ENCODE measurements at regions not wholly inside any gene's neighbourhood (a gene's known extent, or its start where the extent isn't known, plus 50 kb on each side); places are given as distances from the start of the nearest gene placed in this dataset.
"Not testable (repeated sequence)": the region's sequence is repeated elsewhere in the genome, so short reads cannot be mapped to it uniquely, and the experiment has no call there.

DNA sequence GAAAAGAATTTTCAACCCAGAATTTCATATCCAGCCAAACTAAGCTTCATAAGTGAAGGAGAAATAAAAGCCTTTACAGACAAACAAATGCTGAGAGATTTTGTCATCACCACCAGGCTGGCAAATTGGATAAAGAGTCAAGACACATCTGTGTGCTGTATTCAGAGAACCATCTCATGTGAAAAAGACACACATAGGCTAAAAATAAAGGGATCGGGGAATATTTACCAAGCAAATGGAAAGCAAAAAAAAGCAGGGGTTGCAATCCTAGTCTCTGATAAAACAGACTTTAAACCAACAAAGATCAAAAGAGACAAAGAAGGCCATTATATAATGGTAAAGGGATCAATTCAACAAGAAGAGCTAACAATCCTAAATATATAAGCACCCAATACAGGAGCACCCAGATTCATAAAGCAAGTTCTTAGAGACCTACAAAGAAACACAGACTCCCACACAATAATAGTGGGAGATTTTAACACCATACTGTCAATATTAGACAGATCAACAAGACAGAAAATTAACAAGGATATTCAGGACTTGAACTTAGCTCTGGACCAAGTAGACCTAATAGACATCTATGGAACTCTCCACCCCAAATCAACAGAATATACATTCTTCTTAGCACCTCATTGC is 55.9 kb upstream of the ACSM6 start:
- not testable (repeated sequence) for FAIRE-seq; DNase-seq (ENCODE audit: insufficient read length, low spot score)

DNA sequence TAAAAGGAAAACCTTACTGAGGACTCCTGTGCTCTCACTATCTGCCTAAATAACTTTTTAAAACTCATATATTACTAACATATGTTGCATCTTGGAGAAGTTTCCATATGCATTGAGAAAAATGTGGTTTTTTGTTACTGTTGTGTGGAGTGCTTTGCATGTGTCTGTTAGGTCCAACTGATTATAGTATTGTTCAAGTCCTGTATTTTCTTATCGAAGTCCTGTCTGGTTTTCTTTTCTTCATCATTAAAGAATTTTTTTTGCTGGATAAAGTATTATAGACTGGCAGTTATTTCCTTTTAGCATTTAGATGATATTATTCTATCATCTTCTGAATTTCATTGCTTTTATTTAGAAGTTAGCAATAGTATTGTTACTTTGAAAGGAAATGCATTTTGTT is 59.5 kb upstream of the ACSM6 start:
- TF ChIP-seq TAF1 (IDR thresholded peaks at IDR 0.05; ENCODE audit: low read depth, low read length) (no peak), POLR2A (IDR thresholded peaks at IDR 0.05; ENCODE audit: low read depth, low read length) (no peak), POLR2AphosphoS5 (IDR thresholded peaks at IDR 0.05; ENCODE audit: low read depth, low read length) (no peak), POU2F2 (IDR thresholded peaks at IDR 0.05; ENCODE audit: low read depth, low read length) (no peak), SPI1 (IDR thresholded peaks at IDR 0.05; ENCODE audit: low read depth, low read length) (no peak), PAX5 (IDR thresholded peaks at IDR 0.05; ENCODE audit: insufficient read depth, low read length, severe bottlenecking) (no peak)

DNA sequence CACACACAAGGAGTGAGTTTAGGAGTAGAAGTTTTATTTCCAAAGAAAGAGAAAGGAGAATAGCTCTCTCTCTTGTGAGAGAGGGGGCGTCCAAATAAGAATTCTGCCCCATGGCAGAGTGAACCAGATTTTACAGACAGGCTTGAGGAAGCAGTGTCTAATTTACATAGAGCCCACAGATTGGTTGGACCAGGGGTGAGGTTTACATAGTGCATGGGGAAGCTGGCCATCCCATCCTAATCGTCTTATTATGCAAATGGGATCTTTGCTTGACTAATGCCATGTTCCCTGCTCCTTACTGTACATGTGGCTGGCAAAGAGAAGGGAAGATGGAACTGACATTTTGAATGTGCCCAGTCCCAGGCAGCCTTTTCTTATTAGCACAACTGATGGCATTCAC is 60.0 kb upstream of the ACSM6 start:
- DNase-seq (ENCODE audit: insufficient read length, low spot score) (no peak), FAIRE-seq (no peak)
- TF ChIP-seq POLR2AphosphoS5 (IDR thresholded peaks at IDR 0.05; ENCODE audit: low read depth, low read length), result no peak

More for the DNA sequence above, 59.5 kb upstream of the ACSM6 start:
- FAIRE-seq (no peak), DNase-seq (ENCODE audit: insufficient read length, low spot score) (no peak)

DNA sequence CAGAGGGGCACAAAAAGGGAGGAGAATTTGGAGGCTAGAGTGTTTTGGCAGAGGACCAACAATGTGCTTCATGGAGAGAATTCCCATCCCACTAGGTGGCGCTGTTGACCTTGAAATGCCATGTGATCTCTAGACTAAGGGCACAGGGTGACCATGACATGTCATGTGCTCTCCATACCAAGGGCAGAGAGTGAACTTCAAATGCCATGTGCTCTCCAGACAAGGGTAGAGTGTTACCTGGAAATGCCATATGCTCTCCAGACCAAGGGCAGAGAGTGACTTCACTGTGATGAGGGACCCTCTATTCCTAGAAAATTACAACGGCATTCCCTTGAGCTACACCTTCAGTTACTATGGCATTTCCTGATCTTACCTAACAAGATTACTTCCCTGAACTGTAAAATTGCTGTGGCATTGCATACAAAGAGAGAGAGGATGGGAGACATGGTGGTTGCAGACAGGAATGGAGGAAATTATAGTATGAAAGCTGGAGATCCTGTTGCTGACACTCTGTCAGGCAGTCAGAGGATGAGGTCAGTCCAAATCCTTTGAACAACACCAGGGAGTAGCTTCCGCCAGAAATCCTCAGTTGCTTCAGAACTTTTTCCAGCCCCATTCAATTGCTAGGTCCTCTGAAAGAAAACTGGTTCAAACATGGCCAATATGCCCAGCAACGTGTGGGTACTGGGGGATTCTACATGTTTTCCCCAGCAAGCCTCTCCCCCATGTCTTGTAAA is 60.9 kb upstream of the ACSM6 start:
- FAIRE-seq (peak; percentile 98), DNase-seq (ENCODE audit: insufficient read length, low spot score) (peak; percentile 20)
- TF ChIP-seq POU2F2 (IDR thresholded peaks at IDR 0.05; ENCODE audit: low read depth, low read length) (no peak), POLR2A (IDR thresholded peaks at IDR 0.05; ENCODE audit: low read depth, low read length) (no peak), TAF1 (IDR thresholded peaks at IDR 0.05; ENCODE audit: low read depth, low read length) (no peak), PAX5 (IDR thresholded peaks at IDR 0.05; ENCODE audit: insufficient read depth, low read length, severe bottlenecking) (no peak), SPI1 (IDR thresholded peaks at IDR 0.05; ENCODE audit: low read depth, low read length) (no peak), POLR2AphosphoS5 (IDR thresholded peaks at IDR 0.05; ENCODE audit: low read depth, low read length) (no peak)

DNA sequence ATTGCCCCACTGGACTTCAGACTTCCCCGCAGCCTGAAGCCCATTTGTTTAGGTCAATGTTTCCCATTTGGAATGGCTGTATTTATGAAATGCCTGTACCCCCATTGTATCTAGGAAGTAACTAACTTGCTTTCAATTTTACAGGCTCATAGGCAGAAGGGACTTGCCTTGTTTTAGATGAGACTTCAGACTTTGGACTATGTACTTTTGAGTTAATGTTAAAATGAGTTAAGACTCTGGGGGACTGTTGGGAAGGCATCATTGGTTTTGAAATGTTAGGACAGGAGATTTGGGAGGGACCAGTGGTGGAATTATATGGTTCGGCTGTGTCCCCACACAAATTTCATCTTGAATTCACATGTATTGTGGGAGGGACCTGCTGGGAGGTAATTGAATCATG is 61.1 kb upstream of the CYP2C8 start:
- not testable (repeated sequence) for DNase-seq (ENCODE audit: insufficient read length, low spot score); FAIRE-seq

DNA sequence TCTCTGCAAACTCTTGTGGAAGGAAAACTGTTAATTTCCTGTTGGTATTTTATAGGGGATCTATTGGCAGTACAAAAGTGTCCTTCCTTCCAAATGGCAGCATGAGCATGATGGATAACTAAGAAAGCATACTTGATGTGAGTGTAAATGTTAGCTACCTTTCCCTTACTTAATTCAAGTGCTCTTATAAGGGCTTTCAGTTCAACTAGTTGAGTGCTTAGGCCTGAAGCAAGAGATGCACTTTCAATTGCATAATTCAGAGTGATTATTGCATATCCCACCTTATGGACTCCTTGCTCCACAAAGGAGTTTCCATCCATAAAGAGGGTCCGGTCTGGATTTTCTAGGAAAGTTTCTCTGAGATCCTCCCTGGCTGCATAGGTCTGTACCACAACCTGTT is 56.3 kb upstream of the CYP2C8 start:
- DNase-seq (ENCODE audit: insufficient read length, low spot score) (no peak), FAIRE-seq (no peak)
- TF ChIP-seq PAX5 (IDR thresholded peaks at IDR 0.05; ENCODE audit: insufficient read depth, low read length, severe bottlenecking) (no peak), POLR2AphosphoS5 (IDR thresholded peaks at IDR 0.05; ENCODE audit: low read depth, low read length) (no peak), POU2F2 (IDR thresholded peaks at IDR 0.05; ENCODE audit: low read depth, low read length) (no peak), TAF1 (IDR thresholded peaks at IDR 0.05; ENCODE audit: low read depth, low read length) (no peak), SPI1 (IDR thresholded peaks at IDR 0.05; ENCODE audit: low read depth, low read length) (no peak), POLR2A (IDR thresholded peaks at IDR 0.05; ENCODE audit: low read depth, low read length) (no peak)

DNA sequence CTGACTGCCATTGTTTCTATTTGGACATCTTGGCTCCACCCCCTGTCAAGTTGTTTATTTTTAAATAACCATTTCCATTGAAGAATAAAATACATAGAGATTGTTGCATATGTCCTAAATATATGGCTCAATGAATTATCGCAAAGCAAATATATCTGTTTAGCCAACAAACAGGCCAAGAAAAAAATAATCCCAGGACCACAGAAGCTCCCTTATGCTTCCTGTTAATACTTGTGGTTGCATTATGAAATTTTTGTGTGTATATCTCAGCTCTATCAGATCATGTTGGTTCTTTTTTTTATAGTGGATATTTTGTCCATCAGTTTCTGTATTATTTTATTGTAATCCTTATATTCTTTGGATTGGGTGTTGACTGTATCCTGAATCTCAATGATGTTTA is 53.4 kb upstream of the CYP2C8 start:
- FAIRE-seq (no peak), DNase-seq (ENCODE audit: insufficient read length, low spot score) (no peak)
- TF ChIP-seq POLR2A (IDR thresholded peaks at IDR 0.05; ENCODE audit: low read depth, low read length), result no peak
- TF ChIP-seq POU2F2 (IDR thresholded peaks at IDR 0.05; ENCODE audit: low read depth, low read length), result no peak
- no peak for TF ChIP-seq PAX5 (IDR thresholded peaks at IDR 0.05; ENCODE audit: insufficient read depth, low read length, severe bottlenecking)
- no peak for TF ChIP-seq POLR2AphosphoS5 (IDR thresholded peaks at IDR 0.05; ENCODE audit: low read depth, low read length)
- no peak for TF ChIP-seq TAF1 (IDR thresholded peaks at IDR 0.05; ENCODE audit: low read depth, low read length)
- TF ChIP-seq SPI1 (IDR thresholded peaks at IDR 0.05; ENCODE audit: low read depth, low read length), result no peak

DNA sequence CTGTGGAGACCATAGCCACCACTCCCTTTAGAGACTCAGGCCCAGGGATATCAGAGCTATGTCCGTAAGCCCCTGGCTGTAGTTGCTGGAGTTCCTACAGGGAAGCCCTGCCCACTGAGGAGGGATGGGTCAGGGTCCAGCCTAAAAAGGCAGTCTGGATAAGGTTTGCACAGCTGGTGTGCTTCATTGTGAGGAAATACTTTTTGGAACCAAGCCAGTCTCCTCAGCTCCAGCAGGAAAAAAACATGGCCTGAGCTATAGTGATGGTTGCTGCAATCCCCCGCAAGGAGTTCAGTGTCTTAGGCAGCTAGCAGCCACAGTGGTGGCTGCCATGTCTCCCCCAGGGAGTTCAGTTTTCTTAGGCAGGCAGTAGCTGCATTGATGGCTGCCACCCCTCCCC is 52.6 kb upstream of the CYP2C8 start:
- TF ChIP-seq POLR2A (IDR thresholded peaks at IDR 0.05; ENCODE audit: low read depth, low read length) (no peak), SPI1 (IDR thresholded peaks at IDR 0.05; ENCODE audit: low read depth, low read length) (no peak), POU2F2 (IDR thresholded peaks at IDR 0.05; ENCODE audit: low read depth, low read length) (no peak), POLR2AphosphoS5 (IDR thresholded peaks at IDR 0.05; ENCODE audit: low read depth, low read length) (no peak)
- FAIRE-seq, result no peak
- DNase-seq (ENCODE audit: insufficient read length, low spot score), result no peak

All from GM12891 (cell line).